Heart left ventricle (tissue), 16 donors: ENCODE measurements at regions not wholly inside any gene's neighbourhood (a gene's known extent, or its start where the extent isn't known, plus 50 kb on each side); places are given as distances from the start of the nearest gene placed in this dataset.
"Not testable (repeated sequence)": the region's sequence is repeated elsewhere in the genome, so short reads cannot be mapped to it uniquely, and the experiment has no call there.

Experiments used
- ATAC-seq, 4 donors: fragments of 200-7000 bp; cut with Tn5 transposase; one replicate each; pipeline ENCODE4 v1.9.1; 2020 to 2022; ENCODE audit warnings: moderate library complexity in 4 of 4, mild to moderate bottlenecking in 3 of 4, moderate number of reproducible peaks in 1 of 4
- DNase-seq, 5 donors: peaks; one replicate each; pipeline ENCODE4 v3.0.0-alpha.2; 2020
- H3K27ac ChIP-seq, 12 donors: fragments of 200-600 bp; sonication (generic) in 4 of 12; one replicate each; pipeline versions ENCODE4 v1.5.0 to v1.8.0; 2016 to 2022; ENCODE audit warnings: mild to moderate bottlenecking in 2 of 12
- H3K27me3 ChIP-seq, 9 donors: fragments of 200-600 bp; sonication (generic) in 2 of 9; one replicate each; pipeline versions ENCODE4 v1.5.1 to v1.8.0; 2016 to 2022; ENCODE audit warnings: mild to moderate bottlenecking in 3 of 9
- H3K36me3 ChIP-seq, 9 donors: fragments of 200-600 bp; sonication (generic) in 2 of 9; one replicate each; pipeline versions ENCODE4 v1.5.0 to v1.8.0; 2018 to 2022; ENCODE audit warnings: mild to moderate bottlenecking in 2 of 9
- H3K4me1 ChIP-seq, 12 donors: fragments of 200-600 bp; sonication (generic) in 4 of 12; one replicate each; pipeline versions ENCODE4 v1.5.0 to v1.8.0; 2016 to 2022; ENCODE audit warnings: mild to moderate bottlenecking in 3 of 12
- H3K4me3 ChIP-seq, 12 donors: fragments of 200-600 bp; sonication (generic) in 4 of 12; one replicate each; pipeline versions ENCODE4 v1.5.0 to v1.8.0; 2017 to 2022; ENCODE audit warnings: mild to moderate bottlenecking in 9 of 12, moderate library complexity in 4 of 12
- H3K9me3 ChIP-seq, 12 donors: fragments of 200-600 bp; sonication (generic) in 4 of 12; one replicate each; pipeline versions ENCODE4 v1.5.0 to v1.8.0; 2016 to 2022; ENCODE audit warnings: mild to moderate bottlenecking in 1 of 12
- WGBS, 4 donors: extraction: QIAGEN DNeasy Blood & Tissue Kit in 2 of 4; methylation state at CpG; one replicate each; pipeline versions ENCODE4 v1.1.5 to v1.1.7; 2013 to 2018; 5-methylcytosine and 5-hydroxymethylcytosine counted together
- intact Hi-C, 10 donors: fragments of 100-400 bp; cut with DNase I; formaldehyde crosslinking; loops; one replicate each; pipeline versions ENCODE4 v1.11.1 to v1.14.2; 2022
- donor health status: ischemic (EF 13 %, LVEDD 7.1; RV severe dilation, severe dysfunction).
- donor health status: healthy with polysubstance abuse.
- donor health status: DM: no; HTN: yes; CAD: no.
- donor health status: DM: no; HTN: no; CAD: no.
- donor health status: ischemic (EF 25% LVEDD 6.9; RV normal size, moderate dysfunction).
- donor health status: ischemic (EF 25% LVEDD 5.7; RV mildly dilated, moderate dysfunction).
- donor health status: healthy.
- donor health status: DM: yes; HTN: yes; CAD: no.
- donor health status: ischemic (EF 35%, LVEDD 5.7; RV mildly dilated, moderate dysfunction).
- donor health status: nonischemic (EF 11% LVEDD 7.7; RV severe dilation, severe dysfunction).
- donor health status: DM: yes; HTN: yes; CAD: no.
- donor health status: PGD.
- donor health status: ischemic (EF 29% LVEDD 5.4; RV normal size, mild dysfunction).
- donor health status: nonischemic (EF 23%, LVEDD 6.1; RV moderate dilation, normal function).

GRCh38 chr15:20025040-20025439 lies 516.6 kb downstream of the GOLGA6L6 start:
- no CpG with 5 or more reads among the region's 2 CpGs for WGBS, 4 donors

GRCh38 chr15:20022349-20022748 lies 519.3 kb downstream of the GOLGA6L6 start:
- H3K27ac ChIP-seq, H3K4me3 ChIP-seq, H3K27me3 ChIP-seq, intact Hi-C loops, H3K4me1 ChIP-seq, H3K36me3 ChIP-seq, DNase-seq, ATAC-seq, H3K9me3 ChIP-seq: not testable (repeated sequence)
- 63 to 64% (median 63%) methylated on average over 1 of the region's 6 CpGs; no CpG with 5 or more reads in 1 of the 4 donors for WGBS, 4 donors

More at GRCh38 chr15:20025040-20025439, 516.6 kb downstream of the GOLGA6L6 start:
- H3K4me3 ChIP-seq, DNase-seq, H3K9me3 ChIP-seq, H3K4me1 ChIP-seq, H3K27ac ChIP-seq, intact Hi-C loops, H3K27me3 ChIP-seq, H3K36me3 ChIP-seq: not testable (repeated sequence)
- ATAC-seq, result peak in 1 of 4 donors; percentile 53

- H3K36me3 ChIP-seq, H3K27me3 ChIP-seq, intact Hi-C loops, H3K9me3 ChIP-seq, H3K4me1 ChIP-seq, DNase-seq, H3K27ac ChIP-seq, H3K4me3 ChIP-seq: not testable (repeated sequence)
- WGBS, 4 donors, result 60 to 65% (median 62%) methylated on average over 2 to 3 of the region's 7 CpGs; no CpG with 5 or more reads in 1 of the 4 donors
- peak in 3 of 4 donors; percentile 54 to 80 (median 73) for ATAC-seq
Observed at GRCh38 chr15:20021351-20021750, 520.2 kb downstream of the GOLGA6L6 start.

GRCh38 chr15:20020588-20020987 lies 521.0 kb downstream of the GOLGA6L6 start:
- H3K4me1 ChIP-seq, H3K27me3 ChIP-seq, ATAC-seq, intact Hi-C loops, H3K4me3 ChIP-seq, H3K27ac ChIP-seq, DNase-seq, H3K36me3 ChIP-seq, H3K9me3 ChIP-seq: not testable (repeated sequence)
- WGBS, 4 donors, result 76 to 77% methylated on average over 3 to 4 of the region's 5 CpGs; no CpG with 5 or more reads in 2 of the 4 donors

DNA sequence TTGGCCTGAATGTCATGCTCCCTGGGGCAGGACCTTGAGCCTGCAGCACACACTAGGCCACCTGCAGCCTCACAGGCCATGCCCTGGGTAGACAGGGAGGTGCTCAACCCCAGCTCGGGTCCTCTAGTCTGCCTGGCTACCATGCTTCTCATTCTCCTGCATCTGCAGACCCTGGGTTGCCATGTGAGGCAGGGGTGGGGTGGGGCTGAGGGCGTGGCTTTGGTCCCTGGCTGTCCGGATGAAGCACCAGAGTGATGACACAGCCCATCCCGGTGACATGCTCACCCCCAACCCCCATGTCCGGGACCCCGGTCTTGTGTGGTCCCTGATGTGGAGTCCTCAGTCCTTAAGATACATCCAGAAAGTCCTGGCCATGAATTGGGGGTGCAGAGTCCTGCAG lies 521.8 kb downstream of the GOLGA6L6 start:
- H3K4me3 ChIP-seq, ATAC-seq, intact Hi-C loops, H3K4me1 ChIP-seq, H3K36me3 ChIP-seq, H3K27me3 ChIP-seq, H3K27ac ChIP-seq, H3K9me3 ChIP-seq: not testable (repeated sequence)
- WGBS, 4 donors, result 47 to 66% (median 66%) methylated on average over 3 to 6 of the region's 6 CpGs; no CpG with 5 or more reads in 1 of the 4 donors
- DNase-seq, result peak in 1 of 5 donors; percentile 21

DNA sequence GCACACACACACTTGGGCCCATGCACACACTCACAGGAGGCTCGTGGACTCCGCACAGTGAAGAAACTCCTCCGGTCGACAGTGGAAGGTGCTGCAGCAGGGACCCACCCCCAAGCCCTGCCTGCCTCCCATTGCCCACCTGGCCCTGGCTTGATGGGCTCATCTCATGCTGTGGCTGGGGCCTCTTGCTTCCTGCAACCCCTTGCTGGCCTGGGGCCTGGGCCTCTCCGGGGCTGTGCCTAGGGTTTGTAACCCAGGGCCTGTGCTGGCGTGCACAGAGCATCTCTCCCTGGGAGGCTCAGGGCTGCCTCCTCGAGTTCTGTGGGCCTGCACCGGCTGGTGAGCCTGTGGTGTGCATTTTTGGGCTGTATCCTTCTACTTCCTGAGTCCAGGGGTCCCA lies 524.0 kb downstream of the GOLGA6L6 start:
- H3K27me3 ChIP-seq, H3K27ac ChIP-seq, ATAC-seq, H3K9me3 ChIP-seq, H3K4me1 ChIP-seq, H3K4me3 ChIP-seq, H3K36me3 ChIP-seq, intact Hi-C loops: not testable (repeated sequence)
- 59 to 88% (median 67%) methylated on average over 3 to 8 of the region's 8 CpGs; no CpG with 5 or more reads in 1 of the 4 donors for WGBS, 4 donors
- peak in 1 of 5 donors; percentile 15 for DNase-seq

DNA sequence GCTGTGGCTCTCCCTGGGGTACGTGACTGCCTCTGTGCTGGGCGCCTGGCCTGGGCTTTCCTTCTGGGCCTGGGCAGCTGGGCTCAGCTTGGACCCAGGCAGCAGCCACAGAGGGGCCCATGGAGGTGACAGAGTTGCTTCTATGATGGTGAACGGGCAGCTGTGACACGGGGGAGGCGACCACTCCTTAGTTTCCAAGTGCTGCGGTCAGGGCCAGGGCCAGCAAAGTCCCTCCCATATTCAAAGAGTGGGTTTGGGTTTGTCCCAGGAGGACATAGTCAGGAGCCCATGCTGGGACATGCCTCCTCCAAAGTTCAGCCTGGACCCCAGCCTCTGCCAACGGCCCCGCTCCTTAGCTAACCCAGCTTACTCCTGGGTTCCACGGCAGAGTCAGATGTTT lies 524.7 kb downstream of the GOLGA6L6 start:
- H3K9me3 ChIP-seq, H3K36me3 ChIP-seq, DNase-seq, H3K4me3 ChIP-seq, H3K27me3 ChIP-seq, intact Hi-C loops, H3K27ac ChIP-seq, ATAC-seq, H3K4me1 ChIP-seq: not testable (repeated sequence)
- 76 to 87% (median 79%) methylated on average over 3 to 7 of the region's 9 CpGs; no CpG with 5 or more reads in 1 of the 4 donors for WGBS, 4 donors

- H3K27me3 ChIP-seq, DNase-seq, intact Hi-C loops, H3K27ac ChIP-seq, H3K4me3 ChIP-seq, H3K4me1 ChIP-seq, H3K9me3 ChIP-seq, H3K36me3 ChIP-seq: not testable (repeated sequence)
- WGBS, 4 donors, result 57 to 100% (median 75%) methylated on average over 1 to 2 of the region's 2 CpGs
- peak in 1 of 4 donors; percentile 24 for ATAC-seq
Observed at GRCh38 chr15:20012837-20013236, 528.8 kb downstream of the GOLGA6L6 start.

- H3K27ac ChIP-seq, intact Hi-C loops, H3K9me3 ChIP-seq, H3K27me3 ChIP-seq, H3K4me3 ChIP-seq, H3K4me1 ChIP-seq, H3K36me3 ChIP-seq: not testable (repeated sequence)
- DNase-seq (peak in 2 of 5 donors; percentile 18 to 52), ATAC-seq (peak in 1 of 4 donors; percentile 16)
- 50 to 68% (median 64%) methylated on average over 2 to 7 of the region's 9 CpGs; no CpG with 5 or more reads in 1 of the 4 donors for WGBS, 4 donors
Observed at GRCh38 chr15:20010759-20011158, 530.8 kb downstream of the GOLGA6L6 start.

- 89% methylated on average over 4 of the region's 8 CpGs; no CpG with 5 or more reads in 3 of the 4 donors for WGBS, 4 donors
Observed at GRCh38 chr15:20009619-20010018, 532.0 kb downstream of the GOLGA6L6 start.

DNA sequence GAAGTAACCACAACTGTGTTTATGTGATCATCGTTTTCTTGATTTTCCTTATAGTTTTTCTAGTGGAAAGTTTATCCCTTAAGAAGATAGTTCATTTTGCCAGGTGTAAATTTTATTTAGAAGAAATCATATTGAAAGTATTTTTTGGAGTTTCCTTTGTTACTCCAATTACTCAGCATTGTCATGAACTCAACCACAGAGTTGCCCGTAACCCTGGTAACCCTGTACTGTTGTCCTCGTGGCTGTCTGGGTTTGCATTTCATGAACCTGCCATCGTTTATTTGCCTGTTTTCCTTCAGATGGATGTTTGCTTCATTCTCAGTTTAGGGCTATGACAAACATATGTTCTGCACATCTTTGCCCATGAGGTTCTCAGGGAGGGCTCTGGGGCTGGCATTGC lies 534.3 kb downstream of the GOLGA6L6 start:
- H3K27me3 ChIP-seq, H3K4me3 ChIP-seq, H3K9me3 ChIP-seq, H3K27ac ChIP-seq, DNase-seq, ATAC-seq, H3K4me1 ChIP-seq, H3K36me3 ChIP-seq, intact Hi-C loops: not testable (repeated sequence)
- 47 to 69% (median 53%) methylated on average over 4 of the region's 4 CpGs for WGBS, 4 donors

More at GRCh38 chr15:20009619-20010018, 532.0 kb downstream of the GOLGA6L6 start:
- peak in 2 of 5 donors; percentile 13 to 25 for DNase-seq
- H3K9me3 ChIP-seq, H3K36me3 ChIP-seq, H3K4me3 ChIP-seq, H3K4me1 ChIP-seq, ATAC-seq, intact Hi-C loops, H3K27me3 ChIP-seq, H3K27ac ChIP-seq: not testable (repeated sequence)

DNA sequence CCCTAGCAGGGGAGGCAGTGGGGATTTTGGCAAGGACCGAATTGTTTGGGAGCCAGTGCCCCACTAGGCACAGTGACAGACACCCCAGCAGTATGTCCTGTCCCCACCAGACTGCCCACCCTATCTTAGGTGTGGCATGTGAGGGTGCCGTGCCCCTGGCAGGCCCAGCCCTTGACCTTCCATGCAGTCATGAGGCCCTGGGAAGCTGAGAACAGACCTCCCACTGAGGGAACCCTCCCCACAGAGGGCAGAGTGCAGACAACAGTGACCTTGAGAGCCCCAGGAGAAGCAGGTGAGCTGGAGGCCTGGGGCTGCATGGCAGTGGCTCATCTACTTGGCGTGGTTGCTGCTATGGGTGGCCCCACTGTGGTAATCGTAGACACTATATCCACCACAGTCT lies 538.1 kb downstream of the GOLGA6L6 start:
- ATAC-seq, result peak in 1 of 4 donors; percentile 36
- 69 to 78% (median 73%) methylated on average over 2 to 3 of the region's 4 CpGs; no CpG with 5 or more reads in 1 of the 4 donors for WGBS, 4 donors
- H3K4me3 ChIP-seq, H3K4me1 ChIP-seq, H3K27me3 ChIP-seq, DNase-seq, H3K9me3 ChIP-seq, H3K27ac ChIP-seq, intact Hi-C loops, H3K36me3 ChIP-seq: not testable (repeated sequence)
